H9 (cell line): ENCODE measurements at regions not wholly inside any gene's neighbourhood (a gene's known extent, or its start where the extent isn't known, plus 50 kb on each side); places are given as distances from the start of the nearest gene placed in this dataset.

Source experiments
- DNase-seq: peaks from one replicate; pipeline ENCODE4 v3.0.0-alpha.2; 2017
- H2AFZ ChIP-seq: one replicate; pipeline ENCODE4 v1.6.1; 2013; ENCODE audit warnings: mild to moderate bottlenecking, low read length, control low read depth, moderate library complexity
- H2AK5ac ChIP-seq: 2 replicates; pipeline ENCODE4 v1.6.1; 2013; ENCODE audit warnings: low read length, control low read depth, mixed read lengths; ENCODE audit not compliant: insufficient read length
- H2BK120ac ChIP-seq: one replicate; pipeline ENCODE4 v1.6.1; 2013; ENCODE audit warnings: low read depth, mild to moderate bottlenecking, low read length, control low read depth, inconsistent platforms; ENCODE audit not compliant: poor library complexity, severe bottlenecking
- H2BK12ac ChIP-seq: 2 replicates; pipeline ENCODE4 v1.6.1; 2013; ENCODE audit warnings: low read length, control low read depth, mixed read lengths, low read depth; ENCODE audit not compliant: insufficient read length
- H2BK15ac ChIP-seq: 2 replicates; pipeline ENCODE4 v1.6.1; 2013; ENCODE audit warnings: low read depth, low read length, control low read depth
- H2BK20ac ChIP-seq: one replicate; pipeline ENCODE4 v1.6.1; 2013; ENCODE audit warnings: low read depth, mild to moderate bottlenecking, low read length, control low read depth, inconsistent platforms; ENCODE audit not compliant: poor library complexity, severe bottlenecking
- H2BK5ac ChIP-seq: 2 replicates; pipeline ENCODE4 v1.6.1; 2013; ENCODE audit warnings: low read length, control low read depth, mixed read lengths; ENCODE audit not compliant: insufficient read length
- H3K14ac ChIP-seq: 2 replicates; pipeline ENCODE4 v1.6.1; 2013; ENCODE audit warnings: low read length, control low read depth; ENCODE audit not compliant: insufficient read depth
- H3K18ac ChIP-seq: 2 replicates; pipeline ENCODE4 v1.6.1; 2013; ENCODE audit warnings: low read depth, mild to moderate bottlenecking, mixed read lengths, low read length, control low read depth; ENCODE audit not compliant: insufficient read length
- H3K23ac ChIP-seq: 2 replicates; pipeline ENCODE4 v1.6.1; 2013; ENCODE audit warnings: low read length, control low read depth, mixed read lengths, low read depth; ENCODE audit not compliant: insufficient read length
- H3K23me2 ChIP-seq: 2 replicates; pipeline ENCODE4 v1.6.1; 2013; ENCODE audit warnings: low read depth, mild to moderate bottlenecking, mixed read lengths, low read length, control low read depth; ENCODE audit not compliant: insufficient read length, poor library complexity, severe bottlenecking
- H3K27ac ChIP-seq: 2 replicates; pipeline ENCODE4 v1.5.1; 2013; ENCODE audit warnings: low read length, control low read depth, mixed read lengths, low read depth; ENCODE audit not compliant: insufficient read length
- H3K27me3 ChIP-seq: 2 replicates; pipeline ENCODE4 v1.6.1; 2013; ENCODE audit warnings: low read length, control low read depth, inconsistent platforms; ENCODE audit not compliant: insufficient read depth
- H3K4ac ChIP-seq: 2 replicates; pipeline ENCODE4 v1.6.1; 2013; ENCODE audit warnings: low read depth, mild to moderate bottlenecking, control low read depth, inconsistent platforms, low read length, moderate library complexity
- H3K4me1 ChIP-seq: 2 replicates; pipeline ENCODE4 v1.6.1; 2013; ENCODE audit warnings: low read length, control low read depth, inconsistent platforms; ENCODE audit not compliant: insufficient read depth
- H3K4me2 ChIP-seq: 2 replicates; pipeline ENCODE4 v1.6.1; 2013; ENCODE audit warnings: low read length, control low read depth, mixed read lengths; ENCODE audit not compliant: insufficient read length, insufficient read depth
- H3K56ac ChIP-seq: 2 replicates; pipeline ENCODE4 v1.6.1; 2013; ENCODE audit warnings: low read depth, mild to moderate bottlenecking, mixed read lengths, low read length, control low read depth; ENCODE audit not compliant: insufficient read length
- H3K79me1 ChIP-seq: 2 replicates; pipeline ENCODE4 v1.6.1; 2013; ENCODE audit warnings: low read depth, mild to moderate bottlenecking, moderate library complexity, low read length, control low read depth, inconsistent platforms; ENCODE audit not compliant: insufficient read depth, poor library complexity, severe bottlenecking
- H3K79me2 ChIP-seq: 2 replicates; pipeline ENCODE4 v1.6.1; 2013; ENCODE audit warnings: low read length, control low read depth, inconsistent platforms; ENCODE audit not compliant: insufficient read depth
- H3K9ac ChIP-seq: 2 replicates; pipeline ENCODE4 v1.6.1; 2013; ENCODE audit warnings: low read length, control low read depth, mixed read lengths; ENCODE audit not compliant: insufficient read length; ENCODE audit errors: extremely low read depth
- H3K9me3 ChIP-seq: one replicate; pipeline ENCODE4 v1.6.1; 2013; ENCODE audit warnings: low read depth, low read length, inconsistent platforms; ENCODE audit not compliant: control insufficient read depth
- H3T11ph ChIP-seq: one replicate; pipeline ENCODE4 v1.6.1; 2013; ENCODE audit warnings: mild to moderate bottlenecking, low read length, control low read depth, inconsistent platforms
- H4K20me1 ChIP-seq: one replicate; pipeline ENCODE4 v1.6.1; 2013; ENCODE audit not compliant: control insufficient read depth, insufficient read length, insufficient read depth
- H4K5ac ChIP-seq: 2 replicates; pipeline ENCODE4 v1.6.1; 2013; ENCODE audit warnings: low read depth, mild to moderate bottlenecking, mixed read lengths, low read length, control low read depth; ENCODE audit not compliant: insufficient read length
- H4K8ac ChIP-seq: replicated peaks from 2 replicates; pipeline ENCODE4 v1.6.1; 2013; ENCODE audit warnings: low read length, control low read depth, mixed read lengths, low read depth; ENCODE audit not compliant: insufficient read length
- H4K91ac ChIP-seq: 2 replicates; pipeline ENCODE4 v1.6.1; 2013; ENCODE audit warnings: low read depth, mild to moderate bottlenecking, moderate library complexity, mixed read lengths, low read length, control low read depth; ENCODE audit not compliant: insufficient read length
- H3K27ac Mint-ChIP-seq, 3 experiments: 2 replicates in 2 of 3; 3 replicates in 1 of 3; pipeline ENCODE4 v1.8.0; 2020 to 2021; ENCODE audit warnings: mixed read lengths in 3 of 3, mild to moderate bottlenecking in 1 of 3, moderate library complexity in 1 of 3
- H3K27me3 Mint-ChIP-seq: 2 replicates; pipeline ENCODE4 v1.8.0; 2021; ENCODE audit warnings: low read depth, mild to moderate bottlenecking, moderate library complexity, mixed read lengths
- H3K36me3 Mint-ChIP-seq, 3 experiments: 2 replicates in 2 of 3; 3 replicates in 1 of 3; pipeline ENCODE4 v1.8.0; 2020 to 2021; ENCODE audit warnings: low read depth in 3 of 3, mixed read lengths in 3 of 3; ENCODE audit not compliant: insufficient read depth in 1 of 3
- H3K4me1 Mint-ChIP-seq, 2 experiments: 2 replicates each; pipeline ENCODE4 v1.8.0; 2020; ENCODE audit warnings: mixed read lengths in 2 of 2
- H3K4me3 Mint-ChIP-seq, 2 experiments: 2 replicates in 1 of 2; 3 replicates in 1 of 2; pipeline ENCODE4 v1.8.0; 2020 to 2021; ENCODE audit warnings: mild to moderate bottlenecking in 2 of 2, mixed read lengths in 2 of 2, moderate library complexity in 1 of 2
- H3K9me3 Mint-ChIP-seq, 2 experiments: 2 replicates in 1 of 2; 3 replicates in 1 of 2; pipeline ENCODE4 v1.8.0; 2020; ENCODE audit warnings: mild to moderate bottlenecking in 2 of 2, mixed read lengths in 2 of 2, moderate library complexity in 1 of 2
- CTCF ChIP-seq: fragments of 200-600 bp; sonication (generic); conservative IDR thresholded peaks from 3 replicates; pipeline ENCODE4 v1.8.0; 2021; ENCODE audit warnings: antibody characterized with exemption, mild to moderate bottlenecking
- WGBS: extraction: QIAGEN DNeasy Blood & Tissue Kit; methylation state at CpG from one replicate; pipeline ENCODE4 v1.1.7; 2013; ENCODE audit warnings: missing lambda C conversion rate, low lambda C conversion rate, mixed read lengths; ENCODE audit not compliant: insufficient read length; ENCODE audit errors: extremely low coverage; 5-methylcytosine and 5-hydroxymethylcytosine counted together

DNA sequence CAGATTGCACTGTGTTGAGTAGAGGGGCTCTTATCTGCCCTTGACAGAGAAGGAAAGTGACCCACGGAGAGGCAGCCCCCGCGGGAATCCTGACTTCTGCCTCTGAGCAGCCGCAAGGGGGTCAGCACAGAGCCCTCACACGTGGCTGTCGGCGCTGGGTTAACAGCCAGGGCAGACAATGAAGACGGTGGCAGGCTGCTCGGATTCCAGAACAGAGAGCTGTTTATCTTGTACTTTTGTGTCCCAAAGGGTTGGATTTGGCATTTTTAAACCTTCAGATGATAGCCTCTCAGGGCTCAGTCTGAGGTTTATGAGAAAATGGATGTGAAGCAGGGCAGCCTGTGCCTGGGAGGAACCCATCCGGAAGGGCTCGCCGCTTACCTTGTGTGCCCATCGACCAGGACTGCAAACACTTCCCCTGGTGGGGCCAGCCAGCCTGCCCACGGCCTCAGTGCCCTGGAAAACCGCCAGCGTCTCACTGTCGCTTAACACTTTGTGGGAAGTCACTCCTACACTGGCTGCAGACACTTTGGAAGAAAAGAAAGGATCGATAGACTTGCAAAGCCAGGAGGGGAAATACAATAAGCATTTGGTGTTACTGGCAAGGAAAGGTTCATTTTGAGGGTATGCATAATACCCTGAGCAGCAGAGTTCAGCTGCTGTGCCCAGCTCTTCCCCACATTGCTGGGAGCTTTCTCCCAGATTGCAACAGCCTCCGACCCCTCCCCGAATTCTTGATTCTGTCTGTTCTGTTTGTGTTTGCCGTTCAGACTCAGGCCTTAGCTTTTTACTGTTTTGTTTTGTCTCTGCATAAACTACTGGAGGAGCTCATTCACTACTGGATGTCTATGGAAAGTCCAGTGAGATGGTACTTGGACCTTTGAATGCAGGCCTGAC lies 325.3 kb upstream of the MYT1L start:
- Histone ChIP-seq H3K23me2 (no peaks in the 10 kb centered on the region), H3K4ac (no peak overlapping the region), H4K20me1 (no peaks in the 10 kb centered on the region), H3K27ac (no peak overlapping the region), H4K91ac (no peak overlapping the region), H3K79me2 (no peaks in the 10 kb centered on the region), H2AK5ac (no peak overlapping the region), H2BK5ac (no peak overlapping the region), H3K4me2 (no peak overlapping the region), H3K4me1 (no peaks in the 10 kb centered on the region), H4K8ac (no peak overlapping the region), H3K14ac (no peak overlapping the region; the same call in 1 of the 2 replicates), H2BK15ac (no peak overlapping the region), H3K23ac (no peak overlapping the region), H3K9me3 (no peaks in the 10 kb centered on the region), H3K18ac (no peak overlapping the region), H2BK20ac (no peak overlapping the region), H2BK120ac (no peak overlapping the region), H4K5ac (no peak overlapping the region), H3K79me1 (no peaks in the 10 kb centered on the region), H3T11ph (no peak overlapping the region), H2AFZ (no peak overlapping the region), H3K27me3 (no peaks in the 10 kb centered on the region), H2BK12ac (no peak overlapping the region), H3K9ac (no peak overlapping the region), H3K56ac (no peak overlapping the region)
- Mint-ChIP-seq H3K4me3 (no peak overlapping the region), H3K27me3 (peaks cover 10% of the 10 kb centered on the region), H3K4me1 (peaks cover 2 to 16% of the 10 kb centered on the region in 2 experiments; a peak in 3 of 4 replicates), H3K9me3 (peaks cover 23 to 26% of the 10 kb centered on the region in 2 experiments), H3K27ac (no peak overlapping the region), H3K36me3 (peaks cover 0 to 12% (median 12%) of the 10 kb centered on the region in 3 experiments; a peak in 3 of 7 replicates)
- DNase-seq, result no peak
- no CpG with 5 or more reads among the region's 21 CpGs for WGBS
- no peak for TF ChIP-seq CTCF
